NAMALWA (cell line): ENCODE measurements at regions not wholly inside any gene's neighbourhood (a gene's known extent, or its start where the extent isn't known, plus 50 kb on each side); places are given as distances from the start of the nearest gene placed in this dataset.
"Not testable (repeated sequence)": the region's sequence is repeated elsewhere in the genome, so short reads cannot be mapped to it uniquely, and the experiment has no call there.

ENCODE experiments used
- DNase-seq: peaks from one replicate; pipeline ENCODE4 v3.0.0-alpha.2; 2015; ENCODE audit warnings: low spot score

DNA sequence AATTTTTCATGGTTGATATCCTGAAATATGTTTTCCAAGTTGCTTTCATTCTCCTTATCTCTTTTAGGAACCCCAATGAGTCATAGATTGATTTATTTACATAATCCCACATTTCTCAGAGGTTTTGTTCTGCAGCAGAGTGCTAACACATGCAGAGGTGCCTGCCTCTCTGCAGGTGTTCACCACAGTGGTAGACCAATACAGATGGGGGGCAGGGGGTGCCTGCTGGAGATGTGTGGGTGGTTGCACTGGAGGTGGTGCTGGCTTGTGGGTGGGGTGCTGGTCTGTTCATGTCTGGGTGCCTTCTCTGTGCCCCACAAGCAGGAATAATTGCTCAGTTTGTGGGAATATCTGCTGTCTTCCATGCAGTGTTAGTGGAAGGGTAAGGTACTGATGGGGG is 131.1 kb downstream of the JRKL start:
- DNase-seq = no peak

DNA sequence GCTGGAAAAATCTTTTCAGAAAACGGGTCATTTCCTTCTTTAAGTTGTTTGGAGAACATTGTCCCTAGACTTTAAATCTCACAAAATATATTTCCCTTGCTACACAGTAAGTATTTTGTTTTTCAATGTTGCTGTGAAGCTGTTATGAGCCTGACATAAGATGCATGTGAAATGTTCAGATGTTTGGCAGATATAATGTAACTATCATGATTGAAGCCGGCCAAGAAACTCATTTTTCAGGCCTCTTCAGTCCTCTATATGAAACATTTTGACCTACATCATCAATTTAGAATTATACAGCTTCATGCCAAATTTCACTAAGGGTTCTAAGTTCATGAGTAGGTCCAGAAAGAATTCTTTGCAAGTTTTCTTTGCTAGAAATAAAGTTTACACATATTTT is 133.8 kb downstream of the JRKL start:
- DNase-seq = no peak

DNA sequence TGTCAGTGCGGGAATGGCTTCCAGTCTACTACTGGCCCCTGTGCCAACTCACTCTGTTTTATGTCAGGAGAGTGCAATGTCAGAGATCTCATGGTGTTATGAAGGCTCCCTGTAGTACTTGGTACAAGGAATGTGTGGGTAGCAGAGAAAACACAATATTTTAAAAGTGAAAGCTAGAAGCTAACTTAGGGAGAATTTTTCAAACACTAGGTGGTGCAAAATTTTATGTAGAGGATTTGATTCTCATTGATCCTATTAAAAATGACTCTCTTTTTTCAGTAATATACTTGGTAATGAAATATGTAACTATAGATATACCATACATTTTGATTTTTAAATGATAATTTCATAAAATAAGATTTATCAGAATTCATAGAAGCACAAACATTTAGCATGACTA is 134.7 kb downstream of the JRKL start:
- no peak for DNase-seq

DNA sequence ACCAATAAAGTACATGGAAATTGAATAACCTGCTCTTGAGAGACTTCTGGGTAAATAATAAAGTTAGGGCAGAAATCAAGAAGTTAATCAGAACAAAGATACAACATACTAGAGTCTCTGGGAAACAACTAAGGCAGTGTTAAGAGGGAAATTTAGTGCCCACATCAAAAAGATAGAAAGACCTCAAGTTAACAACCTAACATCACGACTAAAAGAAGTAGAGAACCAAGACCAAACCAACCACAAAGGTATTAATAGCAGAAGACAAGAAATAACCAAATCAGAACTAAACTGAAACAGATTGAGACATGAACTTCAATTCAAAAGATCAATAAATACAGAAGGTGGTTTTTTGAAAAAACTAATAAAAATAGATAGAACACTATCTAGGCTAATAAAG is 140.7 kb downstream of the JRKL start:
- no peak for DNase-seq

DNA sequence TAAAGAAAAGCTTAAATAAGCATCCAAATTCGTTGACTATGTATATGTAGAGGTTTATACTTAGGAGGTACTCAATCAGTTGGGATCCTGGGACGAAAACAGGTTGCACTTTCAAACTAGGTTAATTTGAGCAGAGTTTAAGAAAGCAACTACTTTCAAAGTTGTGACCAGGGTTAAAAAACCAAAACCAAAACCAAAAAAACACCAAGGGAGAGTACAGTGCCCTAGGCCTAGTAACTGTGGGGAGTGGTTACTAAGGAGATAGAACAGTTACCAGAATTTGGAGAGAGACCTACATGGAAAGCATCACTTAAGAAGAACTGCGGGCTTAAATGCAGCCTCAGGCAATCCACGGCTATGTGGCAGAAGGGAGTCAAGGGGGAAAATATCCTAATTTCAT is 148.3 kb downstream of the JRKL start:
- DNase-seq = no peak

DNA sequence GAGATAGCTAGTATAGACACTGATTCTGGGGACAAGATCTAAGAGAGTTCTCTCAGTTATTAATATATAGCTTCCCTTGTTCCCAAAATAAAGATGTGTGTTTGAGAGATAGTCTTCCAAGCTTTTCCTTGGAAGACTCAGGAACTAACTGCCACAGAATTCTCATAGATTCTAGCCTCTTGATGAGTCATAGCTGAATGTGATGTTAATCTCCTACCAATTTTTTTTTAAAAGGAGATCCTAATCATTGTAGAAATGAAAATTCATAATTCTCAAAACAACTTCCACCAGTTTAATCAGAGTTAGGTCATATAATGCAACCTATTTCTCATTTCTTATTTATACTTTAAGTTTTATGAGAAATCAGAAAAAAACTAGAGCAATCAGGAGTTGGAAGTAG is 148.8 kb downstream of the JRKL start:
- DNase-seq = no peak

DNA sequence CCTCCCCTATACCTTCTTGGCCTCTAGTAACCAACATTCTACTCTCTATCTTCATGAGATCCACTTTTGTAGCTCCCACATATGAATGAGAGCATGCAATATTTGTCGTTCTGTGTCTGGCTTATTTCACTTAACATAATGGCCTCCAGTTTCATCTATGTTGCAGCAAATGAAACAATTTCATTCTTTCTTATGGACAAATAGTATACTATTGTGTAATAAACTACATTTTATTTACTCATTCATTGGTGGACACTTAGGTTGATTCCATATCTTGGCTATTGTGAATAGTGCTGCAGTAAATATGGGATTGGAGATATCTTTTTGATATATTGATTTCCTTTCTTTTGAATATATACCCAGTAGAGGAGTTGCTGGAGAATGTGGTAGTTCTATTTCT is 151.1 kb downstream of the JRKL start:
- no peak for DNase-seq

DNA sequence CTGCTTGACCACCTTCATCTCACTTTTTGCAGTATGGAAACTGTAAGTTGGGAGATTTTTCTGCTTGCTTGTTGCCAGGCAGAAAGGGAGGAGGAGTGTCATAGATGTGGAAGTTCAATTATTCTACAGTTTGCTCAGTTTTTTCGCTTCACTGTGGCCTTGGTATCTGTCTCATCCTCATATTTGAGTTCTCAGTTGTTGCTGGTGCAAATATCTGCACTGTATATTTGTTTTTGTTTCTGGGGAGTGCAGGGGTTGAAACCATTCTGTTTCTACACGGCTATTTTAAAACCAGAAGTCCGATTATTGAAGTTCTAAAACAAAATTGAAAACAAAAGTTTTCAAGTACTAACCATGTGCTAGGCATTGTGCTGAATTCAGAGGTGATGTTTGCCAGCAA is 153.4 kb downstream of the JRKL start:
- DNase-seq = no peak

DNA sequence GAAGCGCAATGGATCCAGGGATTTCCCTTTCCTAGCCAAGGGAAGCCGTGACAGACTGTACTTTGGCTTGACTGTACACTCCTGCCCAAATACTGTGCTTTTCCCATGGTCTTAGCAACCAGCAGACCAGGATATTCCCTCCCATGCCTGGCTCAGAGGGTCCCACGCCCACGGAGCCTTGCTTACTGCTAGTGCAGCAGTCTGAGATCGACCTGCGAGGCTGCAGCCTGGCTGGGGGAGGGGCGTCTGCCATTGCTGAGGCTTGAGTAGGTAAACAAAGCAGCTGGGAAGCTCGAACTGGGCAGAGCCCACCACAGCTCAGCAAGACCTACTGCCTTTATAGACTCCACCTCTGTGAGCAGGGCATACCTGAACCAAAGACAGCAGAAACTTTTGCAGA is 155.4 kb downstream of the JRKL start:
- not testable (repeated sequence) for DNase-seq

DNA sequence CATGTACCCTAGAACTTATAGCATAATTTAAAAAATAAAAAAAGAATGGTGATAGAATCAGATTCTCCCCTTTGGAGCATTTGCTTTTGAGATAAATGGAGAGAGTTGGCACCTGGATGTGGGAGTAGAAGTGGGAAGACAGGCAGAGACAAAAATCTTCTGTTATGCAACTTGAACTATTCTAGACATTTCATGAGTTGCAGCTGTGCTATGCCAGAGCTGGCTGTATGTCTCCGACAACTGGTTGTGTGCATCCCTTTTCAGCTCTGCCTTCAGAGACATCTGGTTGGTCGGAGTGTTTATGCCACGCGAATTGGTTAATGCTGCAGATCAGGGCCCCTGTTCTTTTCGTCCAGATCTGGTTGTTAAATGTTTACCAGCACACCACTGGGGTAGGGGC is 161.3 kb downstream of the JRKL start:
- no peak for DNase-seq

DNA sequence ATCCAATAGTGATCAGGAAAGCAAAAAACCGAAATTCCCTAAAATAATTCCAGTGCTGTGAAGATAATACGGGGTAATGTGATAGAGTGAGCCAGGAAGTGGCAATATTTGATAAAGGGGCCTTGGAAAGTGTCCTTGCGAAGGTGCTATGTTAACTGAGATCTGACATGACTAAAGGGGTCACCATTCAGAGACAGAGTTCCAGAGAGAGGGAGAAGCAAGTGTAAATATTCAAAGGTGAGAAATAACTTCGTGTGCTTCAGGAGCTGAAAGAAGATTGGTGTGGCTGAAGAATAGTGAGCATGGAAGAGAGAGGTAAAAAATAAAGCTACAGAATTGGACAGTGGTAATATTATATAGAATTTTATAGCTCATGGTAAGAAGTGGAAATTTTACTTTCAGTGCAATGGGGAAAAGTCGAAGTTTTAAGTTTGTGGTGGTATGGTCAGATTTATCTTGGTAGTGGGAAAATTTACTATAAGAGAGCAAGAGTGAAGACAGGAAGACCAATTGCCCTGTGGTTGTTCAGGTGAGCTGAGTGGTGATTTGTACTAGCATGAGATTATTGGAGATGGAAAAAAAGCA is 164.5 kb downstream of the JRKL start:
- no peak for DNase-seq

DNA sequence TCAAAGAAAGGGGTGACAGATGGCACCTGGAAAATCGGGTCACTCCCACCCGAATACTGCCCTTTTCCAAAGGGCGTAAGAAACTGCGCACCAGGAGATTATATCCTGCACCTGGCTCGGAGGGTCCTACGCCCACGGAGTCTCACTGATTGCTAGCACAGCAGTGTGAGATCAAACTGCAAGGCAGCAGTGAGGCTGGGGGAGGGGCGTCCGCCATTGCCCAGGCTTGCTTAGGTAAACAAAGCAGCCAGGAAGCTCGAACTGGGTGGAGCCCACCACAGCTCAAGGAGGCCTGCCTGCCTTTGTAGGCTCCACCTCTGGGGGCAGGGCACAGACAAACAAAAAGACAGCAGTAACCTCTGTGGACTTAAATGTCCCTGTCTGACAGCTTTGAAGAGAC is 166.0 kb downstream of the JRKL start:
- not testable (repeated sequence) for DNase-seq

DNA sequence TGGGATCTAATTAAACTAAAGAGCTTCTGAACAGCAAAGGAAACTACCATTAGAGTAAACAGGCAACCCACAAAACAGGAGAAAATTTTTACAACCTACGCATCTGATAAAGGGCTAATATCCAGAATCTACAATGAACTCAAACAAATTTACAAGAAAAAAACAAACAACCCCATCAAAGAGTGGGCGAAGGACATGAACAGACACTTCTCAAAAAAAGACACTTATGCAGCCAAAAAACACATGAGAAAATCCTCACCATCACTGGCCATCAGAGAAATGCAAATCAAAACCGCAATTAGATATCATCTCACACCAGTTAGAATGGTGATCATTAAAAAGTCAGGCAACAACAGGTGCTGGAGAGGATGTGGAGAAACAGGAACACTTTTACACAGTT is 170.9 kb downstream of the JRKL start:
- DNase-seq = not testable (repeated sequence)

DNA sequence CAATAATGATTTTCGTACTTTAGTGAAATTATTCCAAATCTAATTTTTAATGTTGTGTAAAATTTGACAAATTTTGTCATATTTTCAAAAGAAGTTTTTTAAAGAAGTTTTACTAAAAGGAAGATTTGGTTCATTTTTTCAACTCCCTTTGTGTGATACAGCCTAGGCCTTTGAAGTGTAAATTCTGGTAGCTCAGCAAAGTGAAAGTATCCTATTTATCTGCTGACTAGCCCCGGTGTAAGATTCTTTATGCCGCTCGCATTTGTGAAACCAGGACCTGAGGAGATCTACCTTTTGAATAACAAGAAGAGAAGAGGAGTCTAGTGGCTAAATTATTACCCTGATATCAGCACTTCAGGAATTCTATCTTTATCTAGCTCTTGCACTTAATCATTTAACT is 177.4 kb downstream of the JRKL start:
- no peak for DNase-seq

DNA sequence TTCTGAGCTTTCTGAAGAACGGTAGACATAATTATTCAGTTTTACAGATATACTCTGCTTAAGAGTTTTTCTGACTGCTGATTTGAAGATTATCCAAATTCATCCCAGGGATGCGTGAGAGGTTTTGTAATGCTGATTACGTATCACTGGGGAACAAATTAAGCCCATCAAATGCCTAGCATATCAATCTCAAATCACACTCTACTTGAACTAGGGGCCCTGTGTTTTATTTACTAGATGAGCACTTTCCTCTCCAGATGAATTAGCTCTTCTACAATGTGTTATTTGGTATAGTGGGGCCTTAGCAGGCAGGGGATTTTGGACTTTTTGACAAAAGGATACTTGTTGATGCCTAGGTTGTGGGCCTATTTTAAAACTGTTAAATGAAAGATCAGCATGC is 177.9 kb downstream of the JRKL start:
- DNase-seq = no peak

DNA sequence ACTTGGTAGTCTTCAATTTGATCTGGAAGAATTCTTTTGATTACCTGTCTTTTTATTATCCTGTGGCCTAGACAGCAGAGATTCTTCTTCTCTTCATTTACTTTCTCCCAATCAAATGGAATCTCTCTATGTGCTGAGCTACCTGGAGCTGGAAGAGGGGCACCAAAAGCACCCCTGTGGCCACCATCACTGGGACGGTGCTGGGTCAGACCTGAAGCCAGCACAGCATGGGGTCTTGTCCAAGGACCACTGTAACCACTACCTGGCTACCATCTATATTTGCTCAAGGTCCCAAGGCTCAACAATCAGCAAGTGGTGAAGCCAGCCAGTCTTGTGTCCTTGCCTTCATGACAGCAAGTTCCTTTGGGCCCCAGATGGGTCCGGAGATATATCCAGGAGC is 186.6 kb downstream of the JRKL start:
- no peak for DNase-seq

DNA sequence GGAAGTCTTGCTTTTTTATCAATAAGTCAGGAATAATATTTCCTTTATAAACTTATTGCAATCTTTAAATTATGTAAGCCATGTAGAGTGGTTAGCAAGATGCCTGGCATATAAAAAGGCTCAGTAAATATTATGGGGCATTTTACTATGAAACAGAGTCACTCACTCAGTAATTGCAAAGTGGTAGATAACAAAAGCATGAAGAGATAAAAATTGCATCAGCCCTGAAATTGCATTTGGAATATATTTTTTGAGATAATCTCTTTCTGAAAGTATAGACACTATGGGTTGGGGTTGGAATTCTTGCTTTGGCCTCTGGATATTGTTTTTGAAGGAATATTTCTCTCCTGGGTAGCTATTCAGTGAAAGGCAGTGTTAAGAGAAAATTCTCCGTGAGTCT is 188.6 kb downstream of the JRKL start:
- no peak for DNase-seq

DNA sequence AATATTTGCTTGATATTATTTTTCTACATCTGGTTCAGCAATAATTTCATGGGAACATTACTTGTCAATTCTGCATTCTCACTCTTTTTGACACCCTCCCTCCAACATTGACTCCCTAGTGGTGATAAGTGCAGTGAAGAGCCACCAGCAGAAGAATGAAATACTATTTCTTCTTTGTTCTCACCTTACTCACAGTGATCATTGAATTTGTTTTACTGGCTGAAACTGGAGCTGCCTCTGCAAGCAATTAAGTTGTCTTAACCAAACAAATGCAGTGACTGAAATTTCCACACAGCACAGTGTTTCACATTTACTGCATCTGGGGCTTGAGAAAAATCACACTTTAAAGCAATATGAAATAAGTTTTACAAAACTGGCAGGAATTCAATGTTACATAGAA is 189.8 kb downstream of the JRKL start:
- DNase-seq = no peak

DNA sequence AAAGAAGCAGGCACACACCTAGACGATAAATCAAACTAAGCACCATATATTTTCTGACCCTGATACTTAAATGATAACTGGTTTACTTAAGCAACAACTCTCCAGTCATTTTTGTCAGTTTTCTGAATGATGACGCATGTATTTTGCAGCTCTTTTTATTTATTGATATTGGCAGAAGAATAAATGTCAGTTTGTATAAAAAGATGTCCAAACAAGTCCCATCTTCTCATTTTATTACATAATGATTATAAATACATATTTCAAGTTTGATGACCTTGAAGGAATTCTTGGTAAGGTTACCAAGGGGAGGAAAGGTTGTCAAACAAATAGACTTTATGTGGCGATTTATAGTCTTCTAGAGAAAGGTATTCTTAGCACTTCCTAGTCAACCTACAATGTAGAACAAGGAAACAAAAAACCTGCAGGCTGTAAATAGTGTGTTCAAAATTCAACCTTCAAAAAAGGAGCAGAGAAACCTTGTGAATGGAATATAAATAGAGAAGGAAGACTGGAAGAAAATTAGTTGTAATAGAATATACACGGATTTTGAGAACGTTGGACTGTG is 190.7 kb downstream of the JRKL start:
- no peak for DNase-seq

DNA sequence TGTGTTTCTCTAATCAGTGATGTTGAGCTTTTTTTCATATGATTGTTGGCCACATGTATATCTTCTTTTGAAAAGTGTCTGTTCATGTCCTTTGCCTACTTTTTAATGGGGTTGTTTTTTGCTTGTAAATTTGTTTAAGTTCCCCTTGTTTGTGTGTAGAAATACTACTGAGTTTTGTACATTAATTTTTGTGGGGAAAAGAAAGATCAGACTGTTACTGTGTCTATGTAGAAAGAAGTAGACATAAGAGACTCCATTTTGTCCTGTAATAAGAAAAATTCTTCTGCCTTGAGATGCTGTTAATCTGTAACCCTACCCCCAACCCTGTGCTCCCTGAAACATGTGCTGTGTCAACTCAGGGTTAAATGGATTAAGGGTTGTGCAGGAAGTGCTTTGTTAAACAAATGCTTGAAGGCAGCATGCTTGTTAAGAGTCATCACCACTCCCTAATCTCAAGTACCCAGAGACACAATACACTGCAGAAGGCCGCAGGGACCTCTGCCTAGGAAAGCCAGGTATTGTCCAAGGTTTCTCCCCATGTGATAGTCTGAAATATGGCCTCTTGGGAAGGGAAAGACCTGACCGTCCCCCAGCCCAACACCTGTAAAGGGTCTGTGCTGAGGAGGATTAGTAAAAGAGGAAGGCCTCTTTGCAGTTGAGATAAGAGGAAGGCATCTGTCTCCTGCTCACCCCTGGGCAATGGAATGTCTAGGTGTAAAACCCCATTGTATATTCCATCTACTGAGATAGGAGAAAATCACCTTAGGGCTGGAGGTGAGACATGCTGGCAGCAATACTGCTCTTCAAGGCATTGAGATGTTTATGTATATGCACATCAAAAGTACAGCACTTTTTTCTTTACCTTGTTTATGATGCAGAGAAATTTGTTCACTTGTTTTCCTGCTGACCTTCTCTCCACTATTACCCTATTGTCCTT is 196.4 kb downstream of the JRKL start:
- not testable (repeated sequence) for DNase-seq

DNA sequence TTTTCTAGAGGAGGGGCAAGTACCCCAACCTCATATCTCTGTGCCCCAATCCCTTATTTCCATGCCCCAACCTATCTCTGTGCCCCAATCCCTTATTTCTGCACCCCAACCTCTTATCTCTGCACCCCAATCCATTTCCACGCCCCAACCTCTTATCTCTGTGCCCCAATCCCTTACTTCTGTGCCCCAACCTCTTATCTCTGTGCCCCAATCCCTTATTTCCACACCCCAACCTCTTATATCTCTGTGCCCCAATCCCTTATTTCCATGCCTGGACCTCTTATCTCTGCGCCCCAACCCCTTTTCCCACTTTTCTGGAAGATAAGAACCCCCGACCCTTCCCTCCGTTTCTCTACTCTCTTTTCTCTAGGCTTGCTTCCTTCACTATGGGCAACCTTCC is 199.0 kb downstream of the JRKL start:
- DNase-seq = not testable (repeated sequence)

DNA sequence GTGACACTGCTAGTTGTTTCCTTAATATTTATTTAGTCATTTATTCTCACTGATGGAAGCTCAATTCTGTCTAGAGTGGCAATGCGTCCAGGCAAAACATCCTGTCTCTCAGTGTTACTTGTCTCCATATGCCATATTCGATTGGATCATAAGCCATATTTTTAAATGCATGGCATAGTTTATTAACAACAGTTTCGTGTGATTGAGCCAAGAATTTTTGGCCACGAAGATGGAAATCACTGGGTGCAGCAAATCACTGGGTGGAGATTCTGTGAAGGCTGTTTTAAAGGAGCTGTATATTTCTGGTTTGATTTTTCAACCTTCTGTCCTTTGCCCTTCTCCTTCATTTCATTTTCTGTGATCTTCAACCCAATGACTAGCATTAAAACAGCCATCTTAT is 205.2 kb downstream of the JRKL start:
- DNase-seq = no peak

DNA sequence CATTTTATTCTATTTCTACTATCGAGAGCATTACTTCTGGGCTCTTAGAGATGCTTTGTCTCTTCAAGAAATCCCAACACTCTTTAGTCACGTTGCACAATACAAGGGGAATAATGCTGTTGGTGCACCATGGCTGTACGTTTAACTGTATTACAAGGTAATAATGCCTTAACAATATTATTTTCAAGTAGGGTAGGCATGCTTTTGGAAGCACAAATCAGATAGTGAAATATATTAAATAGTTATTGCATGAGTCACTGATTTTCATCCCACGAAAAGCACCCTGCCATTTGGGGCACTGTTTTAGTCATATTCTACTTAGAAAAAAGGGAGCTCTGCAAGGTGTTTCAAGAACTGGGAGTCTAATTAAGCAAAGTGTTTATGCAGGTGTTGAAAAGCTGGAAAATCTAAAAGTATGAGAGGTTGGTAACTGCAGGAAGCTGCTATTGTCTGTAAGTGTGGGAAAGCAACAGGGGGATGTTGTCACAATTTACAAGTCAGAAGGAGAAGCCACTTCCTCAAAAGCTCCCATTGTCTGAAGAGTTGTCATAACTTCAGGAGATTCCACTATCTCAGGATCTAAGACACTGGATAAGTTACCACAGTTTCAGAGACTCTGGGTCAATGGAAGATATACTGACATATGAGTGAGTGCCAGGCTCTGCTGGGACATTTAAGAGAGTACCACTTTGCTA is 218.2 kb downstream of the JRKL start:
- DNase-seq = no peak
